Skin of body (tissue), 1 donor: ENCODE measurements at regions not wholly inside any gene's neighbourhood (a gene's known extent, or its start where the extent isn't known, plus 50 kb on each side); places are given as distances from the start of the nearest gene placed in this dataset.
"Not testable (repeated sequence)": the region's sequence is repeated elsewhere in the genome, so short reads cannot be mapped to it uniquely, and the experiment has no call there.

Source experiments
- DNase-seq: peaks from one replicate; lab custom pipeline; 2025; lab: John Stamatoyannopoulos, UW

DNA sequence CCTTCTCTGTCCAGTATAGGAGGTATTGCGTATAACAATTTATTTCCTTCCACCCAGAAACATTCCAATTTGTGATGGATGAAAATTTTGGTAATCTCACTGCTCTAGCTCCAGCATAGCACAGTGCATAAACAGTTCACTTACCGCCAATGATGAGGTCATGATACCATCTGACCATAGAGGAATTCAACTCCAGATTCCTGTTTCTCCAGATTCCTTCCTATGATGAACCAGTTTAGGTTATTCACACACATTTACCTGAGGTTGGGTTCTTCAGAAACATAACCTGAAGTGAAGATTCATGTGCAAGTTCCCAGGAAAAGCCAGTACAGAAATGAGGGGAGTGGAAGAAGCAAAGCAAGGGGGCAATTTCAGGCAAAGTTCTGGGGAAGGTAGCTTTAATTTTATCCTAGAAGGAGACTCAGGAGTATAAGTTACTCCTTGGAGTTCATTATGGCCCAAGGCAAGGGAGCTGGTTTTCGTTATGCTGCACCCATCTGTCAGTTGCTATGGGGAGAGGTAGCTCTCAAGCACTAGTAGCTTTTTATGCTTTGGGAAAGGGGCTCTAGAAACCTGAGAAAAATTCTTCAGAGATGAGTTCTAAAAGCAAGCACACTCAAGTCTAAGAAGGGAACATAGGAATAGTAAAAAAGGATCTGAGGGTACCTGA is 121.6 kb downstream of the CASP12 start:
- no peak for DNase-seq

DNA sequence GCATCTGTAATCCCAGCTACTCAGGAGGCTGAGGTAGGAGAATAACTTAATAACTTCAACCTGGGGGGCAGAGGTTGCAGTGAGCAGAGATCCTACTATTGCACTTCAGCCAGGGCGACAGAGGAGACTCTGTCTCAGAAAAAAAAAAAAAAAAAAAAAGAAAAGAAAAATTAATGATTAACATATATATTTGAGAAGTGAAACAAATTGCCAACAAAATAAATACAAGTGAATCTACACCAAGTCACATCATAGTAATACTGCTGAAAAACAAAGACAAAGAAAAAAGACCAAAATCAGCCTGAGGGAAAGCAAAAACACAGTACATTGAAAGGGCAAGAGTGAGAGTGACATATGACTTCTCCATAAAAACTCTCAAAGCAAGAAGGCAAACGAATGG is 123.7 kb downstream of the CASP12 start:
- DNase-seq = no peak

DNA sequence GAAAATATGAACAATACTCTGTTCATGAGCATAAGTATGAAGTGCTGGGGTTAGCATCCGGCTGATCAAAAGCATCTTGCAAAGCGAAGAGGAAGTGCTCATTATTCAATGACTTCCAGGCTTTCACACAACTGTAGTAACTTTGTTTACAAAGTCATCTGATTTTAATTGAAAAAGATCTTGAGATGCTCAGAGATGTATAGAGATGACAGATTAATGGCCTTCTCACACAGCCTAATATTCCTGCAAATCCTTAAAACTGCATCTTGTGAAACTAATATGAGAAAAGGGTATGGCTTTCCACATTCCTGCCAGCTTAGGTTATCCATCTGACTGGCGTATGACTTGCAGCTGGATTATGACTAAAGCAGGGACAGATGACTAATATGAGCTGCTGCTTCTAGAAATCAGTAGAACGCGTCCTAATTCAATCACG is 125.4 kb downstream of the CASP12 start:
- DNase-seq = peak; percentile 98

DNA sequence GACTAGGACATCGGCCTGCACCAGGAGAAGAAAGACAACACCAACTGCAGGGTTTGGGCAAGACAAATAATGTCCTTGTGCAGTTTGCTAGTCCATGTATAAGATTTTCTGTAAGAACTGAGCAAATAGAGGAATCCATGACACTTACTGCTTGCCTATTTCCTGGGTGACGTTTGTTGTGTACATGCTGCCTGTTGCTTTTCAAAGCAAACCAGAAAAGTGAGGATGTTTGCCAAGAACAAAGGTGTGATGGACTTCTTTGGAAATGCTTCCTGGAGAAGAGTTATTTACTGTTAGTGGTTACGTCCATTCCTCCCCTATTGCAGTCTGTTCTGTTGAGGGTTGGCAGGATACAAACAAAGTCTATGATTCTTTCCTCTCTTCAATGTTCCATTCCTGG is 126.5 kb downstream of the CASP12 start:
- DNase-seq = peak; percentile 19

DNA sequence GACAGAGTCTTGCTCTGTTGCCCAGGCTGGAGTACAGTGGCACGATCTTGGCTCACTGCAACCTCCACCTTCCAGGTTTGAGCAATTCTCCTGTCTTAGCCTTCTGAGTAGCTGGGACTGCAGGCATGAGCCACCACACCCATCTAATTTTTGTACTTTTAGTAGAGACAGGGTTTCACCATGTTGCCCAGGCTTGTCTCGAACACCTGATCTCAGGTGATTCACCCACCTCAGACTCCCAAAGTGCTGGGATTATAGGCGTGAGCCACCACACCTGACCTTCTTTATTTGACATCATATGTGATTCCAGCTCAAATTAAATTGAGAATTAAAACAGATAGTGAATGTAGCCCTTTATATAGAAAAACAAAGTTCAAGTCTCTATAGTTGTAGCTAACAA is 127.2 kb downstream of the CASP12 start:
- not testable (repeated sequence) for DNase-seq

DNA sequence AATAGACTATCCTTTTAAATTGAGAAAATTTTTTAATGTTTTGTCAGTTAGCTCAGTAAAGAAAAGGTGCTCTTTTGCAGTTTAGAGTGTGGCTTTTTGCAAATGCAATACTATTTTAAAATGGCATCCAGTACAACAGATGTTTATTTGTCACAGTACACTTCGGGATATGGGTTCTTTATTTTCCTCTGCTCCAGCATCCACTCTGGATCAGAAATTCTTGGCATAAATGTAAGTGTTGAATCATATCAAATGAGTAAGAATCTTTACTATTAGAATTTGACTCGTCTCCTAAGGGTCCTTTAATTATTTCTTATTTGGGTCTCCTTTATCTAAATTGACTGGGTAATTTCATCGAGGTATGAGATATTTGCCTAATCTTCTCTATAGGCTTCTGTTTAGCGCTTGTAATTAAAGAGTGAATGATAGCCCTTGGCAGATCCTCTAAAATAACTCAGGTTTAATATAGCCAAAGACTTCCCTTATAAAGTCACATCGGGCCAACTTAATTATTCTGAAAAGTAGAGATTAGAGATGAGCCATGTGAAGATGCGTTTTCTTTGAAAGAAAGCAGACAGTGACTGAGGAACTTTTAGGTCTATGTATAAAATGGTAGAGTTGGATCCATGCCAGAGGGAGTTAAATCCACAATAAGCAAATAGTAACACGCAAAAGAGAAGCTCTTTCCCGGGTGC is 132.7 kb downstream of the CASP12 start:
- DNase-seq = no peak

DNA sequence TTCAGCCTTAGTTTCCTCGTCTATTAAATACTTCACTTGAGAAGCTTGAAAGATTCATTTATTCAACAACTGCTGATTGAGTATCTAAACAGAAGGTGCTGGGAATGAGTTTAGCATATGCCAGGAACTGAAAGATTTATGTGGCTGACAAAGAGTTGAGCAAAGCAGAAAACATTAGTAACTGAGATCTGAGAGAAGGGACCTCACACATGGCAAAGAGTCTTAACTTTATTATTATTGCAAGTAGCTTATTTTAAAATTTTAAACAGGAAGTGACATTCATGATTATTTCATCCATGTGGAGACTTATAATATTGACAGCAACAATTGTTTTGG is 133.6 kb downstream of the CASP12 start:
- no peak for DNase-seq

DNA sequence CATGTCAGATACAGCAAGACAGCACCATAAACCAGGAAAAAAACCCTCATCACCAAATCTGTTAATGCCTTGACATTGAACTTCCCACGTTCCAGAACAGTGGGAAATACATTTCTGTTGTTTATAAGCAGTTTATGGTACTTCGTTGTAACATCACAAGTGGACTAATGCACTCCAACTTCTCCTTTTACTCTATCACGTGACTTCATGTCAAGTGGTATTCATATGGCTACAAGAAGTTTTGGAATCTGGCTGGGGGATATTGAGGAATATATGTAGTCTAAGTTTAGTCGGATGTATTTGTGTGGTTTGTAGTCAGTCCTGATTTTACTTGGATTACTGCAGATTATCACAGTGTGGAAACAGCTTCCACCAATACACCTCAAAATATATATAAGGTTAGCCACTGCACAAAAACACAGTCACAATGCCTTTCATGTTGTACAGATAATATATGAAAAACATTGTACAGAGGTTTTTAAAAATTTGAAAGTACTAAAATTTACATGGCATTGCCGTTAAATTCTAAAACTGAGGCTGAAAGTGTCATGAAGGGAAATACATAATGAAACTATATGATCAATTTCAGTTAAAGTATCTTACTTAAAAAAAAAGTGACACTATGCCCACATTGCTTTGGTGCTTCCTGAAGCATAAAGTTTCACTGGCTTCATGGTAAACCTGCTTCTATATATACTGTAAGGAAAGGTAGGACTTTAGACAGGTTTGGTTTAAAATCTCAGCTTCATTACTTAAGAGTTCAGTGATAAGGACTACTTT is 134.1 kb downstream of the CASP12 start:
- no peak for DNase-seq

DNA sequence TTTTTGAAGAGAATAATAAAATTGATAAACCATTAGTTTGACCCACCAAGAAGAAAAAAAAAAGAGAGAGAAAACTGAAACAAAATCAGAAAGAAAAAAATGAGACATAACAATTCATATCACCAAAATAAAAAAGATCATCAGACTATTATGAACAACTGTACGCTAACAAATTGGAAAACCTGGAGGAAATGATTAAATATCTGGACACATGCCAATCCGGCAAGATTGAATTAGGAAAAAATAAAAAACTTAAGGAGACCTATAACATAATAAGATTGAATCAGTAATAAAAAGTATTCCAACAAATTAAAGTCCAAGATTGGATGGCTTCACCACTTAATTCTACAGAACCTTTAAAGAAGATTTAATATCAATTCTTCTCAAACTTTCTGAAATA is 136.7 kb downstream of the CASP12 start:
- DNase-seq = no peak

DNA sequence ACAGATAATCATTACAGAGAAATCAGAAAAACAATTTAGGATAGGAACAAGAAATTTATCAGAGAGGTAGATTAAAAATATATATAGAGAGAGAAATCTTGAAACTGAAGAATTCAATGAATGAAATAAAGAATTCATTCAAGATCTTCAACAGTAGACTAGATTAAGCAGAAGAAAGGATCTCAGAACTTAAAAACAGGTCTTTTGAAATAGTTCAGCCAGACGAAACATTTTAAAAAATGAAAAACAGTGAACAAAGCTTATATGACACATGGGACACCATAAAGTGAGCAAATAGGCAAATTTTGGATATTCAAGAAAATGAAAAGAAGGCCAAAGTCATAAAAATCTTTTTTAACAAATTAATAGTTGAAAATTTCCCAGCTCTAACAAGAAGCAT is 138.8 kb downstream of the CASP12 start:
- DNase-seq = no peak

DNA sequence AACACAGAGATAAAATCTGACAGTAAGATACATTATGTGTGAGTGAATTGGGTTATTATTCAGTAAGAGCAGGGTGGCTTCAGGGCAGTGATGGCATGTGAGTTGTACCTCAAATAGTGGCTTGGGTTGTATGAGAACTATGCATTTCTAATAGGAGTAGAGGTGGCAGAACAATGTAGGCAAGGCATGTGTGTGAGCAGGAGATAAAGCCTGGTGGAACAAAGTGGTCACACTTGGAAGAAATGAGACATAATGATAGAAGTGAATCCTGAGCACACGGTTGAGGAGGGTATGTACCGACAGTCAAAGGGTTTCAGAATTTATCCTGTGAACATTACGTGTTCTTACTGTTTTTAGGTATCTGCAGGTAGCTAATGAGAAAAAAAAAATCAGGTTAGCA is 159.3 kb downstream of the CASP12 start:
- no peak for DNase-seq

DNA sequence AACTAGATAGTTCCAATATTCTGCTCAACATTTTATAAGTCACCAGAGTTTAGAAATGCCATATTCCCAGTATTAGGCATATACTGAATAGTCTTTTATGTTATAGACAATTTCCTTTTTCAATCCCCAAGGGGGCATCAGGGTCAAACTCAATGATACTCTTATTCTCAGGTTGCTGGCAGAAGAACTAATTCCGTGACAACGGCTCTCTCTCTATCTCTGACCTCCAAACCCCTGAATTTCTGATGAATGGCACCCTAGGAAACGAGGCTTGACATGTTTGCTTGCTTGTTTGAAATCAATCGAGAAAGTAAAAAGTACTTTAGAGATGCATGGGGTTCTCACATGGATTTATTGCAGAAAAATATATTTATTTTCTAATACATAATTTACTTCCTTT is 160.1 kb downstream of the CASP12 start:
- no peak for DNase-seq

DNA sequence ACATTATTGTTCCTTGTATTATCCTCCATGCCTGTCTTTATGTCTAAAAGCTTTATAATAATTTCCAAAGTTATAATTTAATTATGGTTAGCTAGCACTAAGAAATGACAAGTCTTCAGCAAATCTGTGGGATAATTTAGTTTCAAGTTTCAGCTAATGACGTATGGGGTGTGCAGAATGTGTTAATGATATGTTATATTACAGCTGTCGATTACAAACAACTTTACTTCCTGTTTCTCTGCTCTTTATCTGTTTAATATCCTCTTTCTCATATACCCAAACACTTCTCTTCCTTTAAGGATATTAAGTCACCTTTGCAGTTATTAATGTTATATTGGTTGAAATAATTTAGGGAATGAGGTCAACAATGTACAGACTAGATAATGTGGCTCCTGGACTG is 161.8 kb downstream of the CASP12 start:
- no peak for DNase-seq

DNA sequence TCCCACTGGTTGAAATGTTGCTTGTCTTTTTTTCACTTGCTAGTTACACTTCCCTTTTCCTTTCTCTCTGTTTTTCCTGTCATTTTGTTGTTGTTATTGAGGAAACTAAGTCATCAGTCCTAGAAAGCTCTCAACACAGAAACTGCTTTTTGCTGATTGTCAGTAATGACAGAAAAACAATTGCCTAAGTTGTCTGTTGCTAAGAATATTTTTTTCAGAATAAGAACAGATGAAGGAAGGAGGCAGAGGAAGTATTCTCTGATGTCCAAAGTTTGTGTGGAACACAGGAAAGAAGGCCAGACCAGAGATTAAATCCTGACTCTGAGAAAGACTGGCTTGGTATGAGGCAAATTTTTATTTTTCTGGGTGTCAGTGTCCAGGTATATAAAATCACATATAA is 163.3 kb downstream of the CASP12 start:
- no peak for DNase-seq

DNA sequence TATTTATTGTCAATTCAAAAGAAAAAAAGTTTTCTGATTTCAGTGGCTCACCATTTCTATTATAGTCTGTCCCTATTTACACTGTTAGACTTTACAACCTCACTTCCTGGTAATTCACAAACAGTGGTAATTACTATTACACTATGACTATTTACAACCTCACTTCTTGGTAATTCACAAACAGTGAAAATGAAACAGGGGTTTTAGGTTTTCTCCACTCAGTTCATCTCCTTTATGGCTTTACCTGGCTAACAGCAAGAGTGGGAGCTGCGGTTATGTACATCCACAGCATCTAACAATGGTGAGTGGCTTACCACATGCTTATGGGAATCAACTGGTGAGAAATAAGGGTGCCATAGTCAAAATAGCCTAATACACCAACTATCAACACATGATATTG is 166.4 kb downstream of the CASP12 start:
- no peak for DNase-seq

DNA sequence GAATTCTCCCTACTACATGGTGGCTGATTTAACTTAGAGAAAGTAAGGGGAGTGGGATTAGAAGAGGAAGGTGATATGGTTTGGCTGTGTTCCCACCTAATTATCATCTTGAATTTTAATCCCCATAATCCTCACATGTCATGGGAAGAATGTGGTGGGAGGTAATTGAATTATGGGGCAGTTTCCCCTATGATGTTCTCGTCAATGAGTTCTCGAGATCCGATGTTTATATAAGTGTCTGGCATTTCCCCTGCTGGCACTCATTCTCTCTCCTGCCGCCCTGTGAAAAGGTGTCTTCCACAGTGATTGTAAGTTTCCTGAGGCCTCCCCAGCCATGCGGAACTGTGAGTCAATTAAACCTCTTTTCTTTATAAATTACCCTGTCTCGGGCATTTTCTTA is 169.3 kb downstream of the CASP12 start:
- DNase-seq = no peak

DNA sequence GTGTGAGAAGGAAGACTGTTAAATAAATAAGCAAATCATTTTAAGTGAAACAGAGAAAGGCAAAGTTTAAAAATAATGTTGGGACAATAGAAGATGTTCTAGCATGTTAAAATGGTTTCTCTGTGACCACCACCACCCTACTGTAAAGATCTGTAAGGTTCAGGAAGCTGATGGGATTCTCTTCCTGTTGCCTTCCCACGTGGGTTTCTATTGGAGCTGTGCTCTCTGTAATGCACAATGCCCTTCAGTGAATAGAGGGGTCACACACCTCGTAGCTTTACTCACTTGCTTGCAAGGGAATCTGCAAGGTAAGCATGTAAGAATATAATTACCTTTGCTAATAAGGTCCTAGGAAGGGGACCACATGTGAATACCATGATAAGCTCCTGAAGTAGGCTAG is 170.5 kb downstream of the CASP12 start:
- DNase-seq = no peak

DNA sequence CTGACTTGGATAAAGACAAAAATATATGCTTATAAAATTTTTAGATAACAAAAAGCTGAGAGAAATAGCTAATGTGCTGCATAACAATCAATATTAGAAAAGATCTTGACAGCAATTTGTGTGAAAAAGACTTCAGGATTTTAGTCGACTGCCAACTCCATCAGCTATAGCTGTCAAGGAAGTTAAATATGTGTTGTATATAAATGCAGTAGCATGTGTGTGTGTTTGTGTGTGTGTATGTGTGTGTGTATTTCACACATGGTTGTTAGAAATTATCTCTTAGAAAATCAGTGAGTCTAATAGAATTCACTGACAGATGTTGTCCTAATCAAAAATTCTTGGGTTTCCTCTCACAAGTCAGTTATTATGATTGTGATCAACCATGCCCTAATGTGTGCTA is 171.2 kb downstream of the CASP12 start:
- peak; percentile 0 for DNase-seq

DNA sequence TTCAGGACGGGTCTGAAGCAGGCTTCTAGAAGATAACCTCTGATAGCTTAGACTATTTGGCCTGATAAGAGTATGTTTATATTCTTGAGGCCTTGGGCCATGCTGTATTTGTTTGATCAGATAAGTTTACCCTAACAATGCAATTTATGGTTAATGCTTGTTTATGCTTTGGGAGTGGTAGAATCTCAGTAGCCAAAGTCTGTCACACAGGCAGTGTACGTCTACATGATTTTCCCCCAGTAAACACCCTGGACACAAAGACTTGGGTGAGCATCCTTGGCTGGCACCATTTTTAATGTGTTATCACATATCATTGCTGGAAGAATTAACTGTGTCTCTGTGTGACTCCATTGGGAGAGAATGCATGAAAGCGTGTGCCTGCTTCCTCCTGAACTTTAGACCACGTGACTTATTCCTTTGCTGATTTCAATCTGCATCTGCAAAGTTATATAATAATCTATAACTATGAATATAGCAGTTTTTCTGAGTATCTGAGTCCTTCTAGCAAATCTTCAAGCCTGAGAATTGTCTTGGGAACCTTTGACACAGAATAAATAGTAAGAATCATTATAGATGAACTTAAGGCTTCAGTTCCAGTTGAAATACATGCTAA is 172.4 kb downstream of the CASP12 start:
- DNase-seq = no peak

DNA sequence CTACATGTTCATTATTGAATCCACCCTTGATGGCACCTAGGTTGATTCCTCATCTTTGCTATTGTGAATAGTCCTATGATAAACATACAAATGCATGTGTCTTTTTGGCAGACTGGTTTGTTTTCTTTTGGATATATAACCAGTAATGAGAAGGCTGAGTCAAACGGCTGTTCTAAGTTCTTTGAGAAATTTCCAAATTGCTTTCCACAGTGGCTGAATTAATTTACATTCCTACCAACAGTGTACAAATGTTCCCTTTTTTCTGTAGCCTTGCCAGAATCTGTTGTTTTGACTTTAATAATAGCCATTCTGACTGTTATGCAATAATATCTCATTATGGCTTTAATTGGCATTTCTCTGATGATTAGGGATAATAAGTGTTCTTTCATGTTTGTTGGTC is 184.9 kb downstream of the CASP12 start:
- DNase-seq = no peak

DNA sequence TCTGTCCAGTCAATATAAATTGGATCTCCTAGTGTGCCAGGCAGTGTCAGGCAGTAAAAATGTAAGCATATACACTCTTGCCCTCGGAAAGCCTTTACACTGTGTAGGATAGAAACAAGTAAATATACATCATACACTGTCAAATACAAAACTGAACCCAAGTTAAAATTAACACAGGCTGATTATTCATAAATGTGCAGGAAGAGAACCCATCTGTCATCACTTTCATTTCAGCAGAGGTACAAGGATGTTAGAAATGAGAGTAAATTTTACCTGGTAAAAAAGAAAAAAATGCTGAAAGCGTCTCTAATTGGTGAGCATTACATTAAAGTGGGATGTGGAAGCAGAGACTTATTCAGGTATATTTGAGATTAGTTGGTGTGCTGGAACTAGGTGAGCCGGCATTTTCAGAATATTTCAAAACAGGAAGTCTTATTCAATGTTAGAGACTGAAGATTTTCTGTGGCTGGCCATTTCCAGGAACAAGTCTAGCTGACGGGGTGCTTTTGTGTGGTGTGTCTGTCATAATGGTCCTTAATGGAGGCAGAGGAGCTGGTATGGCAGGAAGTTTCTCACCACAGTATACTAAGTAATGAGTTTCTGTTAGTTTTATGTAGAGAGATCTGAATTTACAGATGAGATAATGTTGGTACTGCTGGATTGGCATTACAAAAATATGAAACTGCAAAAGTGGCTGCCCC is 192.6 kb downstream of the CASP12 start:
- no peak for DNase-seq

DNA sequence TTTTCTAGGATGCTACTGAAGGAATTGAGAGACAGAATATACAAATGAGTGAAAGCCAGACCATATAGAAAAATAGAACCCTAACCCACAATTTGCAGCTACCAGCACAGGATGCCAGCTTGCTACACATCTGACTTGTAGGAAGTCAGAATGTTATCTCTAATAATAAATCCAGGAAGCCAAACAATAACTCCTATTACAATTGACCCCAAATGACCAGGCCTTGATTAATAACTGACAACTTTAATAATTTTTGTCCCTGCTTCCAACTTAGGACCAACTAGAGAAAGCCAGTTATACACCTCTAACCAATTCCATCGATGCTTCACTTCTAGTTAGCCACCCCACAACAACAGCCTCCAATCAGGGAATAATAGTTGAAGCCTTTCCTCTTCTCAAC is 193.4 kb downstream of the CASP12 start:
- no peak for DNase-seq
